Fibroblast of pulmonary artery (primary cell): ENCODE measurements at regions not wholly inside any gene's neighbourhood (a gene's known extent, or its start where the extent isn't known, plus 50 kb on each side); places are given as distances from the start of the nearest gene placed in this dataset.

Experiments used
- DNase-seq: peaks from one replicate; pipeline ENCODE4 v3.0.0-alpha.2; 2010; ENCODE audit warnings: low read depth
- H3K4me3 ChIP-seq: replicated peaks from 2 replicates; pipeline ENCODE4 v1.5.1; 2011; ENCODE audit warnings: low read depth, mild to moderate bottlenecking, control low read depth, low read length, moderate library complexity
- TF ChIP-seq, protein P1 (sequence below): IDR thresholded peaks from 2 replicates; pipeline ENCODE4 v1.5.1; 2011; ENCODE audit warnings: mild to moderate bottlenecking, control low read depth, low read length, inconsistent platforms; ENCODE audit errors: missing control alignments

GRCh38 chr2:117692001-117692763, 122.3 kb upstream of the DDX18 start:
- TF ChIP-seq, protein P1, sequence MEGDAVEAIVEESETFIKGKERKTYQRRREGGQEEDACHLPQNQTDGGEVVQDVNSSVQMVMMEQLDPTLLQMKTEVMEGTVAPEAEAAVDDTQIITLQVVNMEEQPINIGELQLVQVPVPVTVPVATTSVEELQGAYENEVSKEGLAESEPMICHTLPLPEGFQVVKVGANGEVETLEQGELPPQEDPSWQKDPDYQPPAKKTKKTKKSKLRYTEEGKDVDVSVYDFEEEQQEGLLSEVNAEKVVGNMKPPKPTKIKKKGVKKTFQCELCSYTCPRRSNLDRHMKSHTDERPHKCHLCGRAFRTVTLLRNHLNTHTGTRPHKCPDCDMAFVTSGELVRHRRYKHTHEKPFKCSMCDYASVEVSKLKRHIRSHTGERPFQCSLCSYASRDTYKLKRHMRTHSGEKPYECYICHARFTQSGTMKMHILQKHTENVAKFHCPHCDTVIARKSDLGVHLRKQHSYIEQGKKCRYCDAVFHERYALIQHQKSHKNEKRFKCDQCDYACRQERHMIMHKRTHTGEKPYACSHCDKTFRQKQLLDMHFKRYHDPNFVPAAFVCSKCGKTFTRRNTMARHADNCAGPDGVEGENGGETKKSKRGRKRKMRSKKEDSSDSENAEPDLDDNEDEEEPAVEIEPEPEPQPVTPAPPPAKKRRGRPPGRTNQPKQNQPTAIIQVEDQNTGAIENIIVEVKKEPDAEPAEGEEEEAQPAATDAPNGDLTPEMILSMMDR: no peak

GRCh38 chr2:117693154-117693553, 121.3 kb upstream of the DDX18 start:
- DNase-seq: no peak
- no peak overlapping the region for H3K4me3 ChIP-seq
- TF ChIP-seq, protein P1: no peak

More at GRCh38 chr2:117692001-117692763, 122.3 kb upstream of the DDX18 start:
- H3K4me3 ChIP-seq: no peak overlapping the region
- no peak for DNase-seq

GRCh38 chr2:117693651-117694050, 120.8 kb upstream of the DDX18 start:
- H3K4me3 ChIP-seq: no peak overlapping the region
- TF ChIP-seq, protein P1: no peak
- DNase-seq: no peak

GRCh38 chr2:117698287-117698686, 116.2 kb upstream of the DDX18 start:
- no peak for DNase-seq
- TF ChIP-seq, protein P1: no peak
- no peak overlapping the region for H3K4me3 ChIP-seq

DNA sequence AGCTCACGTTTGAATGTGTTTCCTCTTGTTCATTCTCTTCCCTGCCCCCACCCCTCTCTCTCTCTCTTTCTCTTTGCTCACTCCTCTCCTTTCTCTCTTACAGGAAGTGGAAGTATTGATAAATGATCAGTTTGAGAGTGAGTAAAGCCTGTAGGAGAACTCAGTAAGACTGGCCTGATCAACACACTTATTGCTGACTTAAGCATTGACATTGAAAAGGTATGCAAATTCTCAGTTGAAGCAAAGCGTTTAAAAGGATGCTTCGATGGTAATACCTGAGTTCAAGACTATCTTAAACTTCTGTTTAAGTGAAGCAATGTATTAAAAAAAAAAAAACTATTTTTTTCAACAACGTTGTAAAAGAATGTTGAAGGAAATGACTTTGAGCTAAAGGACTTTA, 115.7 kb upstream of the DDX18 start:
- no peak for DNase-seq
- H3K4me3 ChIP-seq: no peak overlapping the region
- TF ChIP-seq, protein P1: no peak

DNA sequence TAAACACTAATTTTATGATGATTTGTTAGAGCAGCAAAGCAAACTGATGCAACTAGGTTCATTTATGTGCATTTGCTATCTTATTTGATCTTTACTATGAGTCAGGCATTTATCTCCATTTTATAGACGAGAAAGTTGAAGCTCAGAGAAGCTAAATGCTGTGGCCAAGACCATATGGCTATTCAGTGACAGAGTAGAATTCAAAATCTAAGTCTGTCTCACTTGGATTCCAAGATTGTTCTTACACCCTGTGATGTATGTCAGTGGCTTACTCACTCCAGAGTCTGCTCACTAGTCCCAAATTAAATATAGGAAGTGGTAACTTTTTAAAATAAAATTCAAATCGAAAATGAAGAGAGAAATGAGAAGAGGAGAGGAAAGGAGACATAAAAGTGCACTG, 114.0 kb upstream of the DDX18 start:
- TF ChIP-seq, protein P1: no peak
- H3K4me3 ChIP-seq: no peak overlapping the region
- no peak for DNase-seq

- DNase-seq: no peak
- no peak overlapping the region for H3K4me3 ChIP-seq
- TF ChIP-seq, protein P1: no peak
These were observed 113.1 kb upstream of the DDX18 start for GRCh38 chr2:117701365-117701764.
